K562 (cell line): ENCODE measurements at regions not wholly inside any gene's neighbourhood (a gene's known extent, or its start where the extent isn't known, plus 50 kb on each side); places are given as distances from the start of the nearest gene placed in this dataset.

Source experiments
- ARID2 ChIP-seq: fragments of 450-650 bp; IDR thresholded peaks from 2 replicates; pipeline ENCODE4 v1.6.1; 2017; ENCODE audit warnings: antibody characterized with exemption, mild to moderate bottlenecking
- FOS ChIP-seq: IDR thresholded peaks from 3 replicates; pipeline ENCODE4 v1.6.1; 2011; ENCODE audit not compliant: insufficient read length; ENCODE audit errors: extremely low read depth
- MIER1 ChIP-seq: fragments of 450-650 bp; IDR thresholded peaks from 2 replicates; pipeline ENCODE4 v1.6.1; 2016; ENCODE audit warnings: antibody characterized with exemption, mild to moderate bottlenecking, low read depth
- MITF ChIP-seq: IDR thresholded peaks from 2 replicates; pipeline ENCODE4 v1.6.1; 2014; ENCODE audit warnings: antibody characterized with exemption
- NCOA2 ChIP-seq, 2 experiments: fragments of 450-650 bp; IDR thresholded peaks; 2 replicates each; pipeline ENCODE4 v1.6.1; 2018; ENCODE audit warnings: mild to moderate bottlenecking in 2 of 2, moderate library complexity in 1 of 2; ENCODE audit not compliant: partially characterized antibody in 2 of 2
- NKRF ChIP-seq: fragments of 450-650 bp; IDR thresholded peaks from 2 replicates; pipeline ENCODE4 v1.6.1; 2016; ENCODE audit warnings: borderline replicate concordance
- PATZ1 ChIP-seq: fragments of 250-450 bp; sonication (Bioruptor Pico); IDR thresholded peaks from 2 replicates; pipeline ENCODE4 v1.5.0; 2020; ENCODE audit warnings: mild to moderate bottlenecking, borderline replicate concordance
- PTTG1 ChIP-seq: fragments of 450-650 bp; IDR thresholded peaks from 2 replicates; pipeline ENCODE4 v1.6.1; 2016; ENCODE audit warnings: low read depth, mild to moderate bottlenecking, missing genetic modification characterization, missing compliant biosample characterization
- SMARCA4 ChIP-seq: fragments of 450-650 bp; IDR thresholded peaks from 2 replicates; pipeline ENCODE4 v1.6.1; 2016
- TCF3 ChIP-seq: sonication (generic); formaldehyde crosslinking; IDR thresholded peaks from 2 replicates; pipeline ENCODE4 v1.4.0; 2020; ENCODE audit warnings: mild to moderate bottlenecking, missing genetic modification reagents
- TEAD4 ChIP-seq, 2 experiments: sonication (generic) in 1 of 2; formaldehyde crosslinking in 1 of 2; IDR thresholded peaks; 2 replicates each; pipeline versions ENCODE4 v1.6.1 to v1.8.0; 2012 to 2022; ENCODE audit warnings: borderline replicate concordance in 1 of 2, inconsistent platforms in 1 of 2, low read length in 1 of 2, mild to moderate bottlenecking in 1 of 2, missing genetic modification reagents in 1 of 2
- THRB ChIP-seq: fragments of 450-650 bp; formaldehyde crosslinking; conservative IDR thresholded peaks from 2 replicates; pipeline ENCODE4 v1.4.0; 2022; ENCODE audit warnings: mild to moderate bottlenecking, missing genetic modification characterization
- USF1 ChIP-seq: sonication (generic); formaldehyde crosslinking; IDR thresholded peaks from 2 replicates; pipeline ENCODE4 v1.9.0; 2022; ENCODE audit warnings: mild to moderate bottlenecking, missing genetic modification reagents
- ZHX1 ChIP-seq: fragments of 150-350 bp; conservative IDR thresholded peaks from 2 replicates; pipeline ENCODE4 v1.6.1; 2014; ENCODE audit warnings: low read length
- ZNF639 ChIP-seq, 2 experiments: fragments of 200-800 bp in 1 of 2; sonication (Bioruptor generic) in 1 of 2; sonication (generic) in 1 of 2; formaldehyde crosslinking in 1 of 2; IDR thresholded peaks in 1 of 2; conservative IDR thresholded peaks in 1 of 2; 2 replicates each; pipeline versions ENCODE4 v1.5.0 to v1.6.1; 2016 to 2020; ENCODE audit warnings: missing compliant biosample characterization in 1 of 2, missing genetic modification characterization in 1 of 2, missing genetic modification reagents in 1 of 2

GRCh38 chr7:135803143-135803542 lies 54.5 kb upstream of the FAM180A start (continued):
- TF ChIP-seq ZHX1 (no peak), MIER1 (peak; percentile 4; the same call in 1 of the 2 replicates), NCOA2 (IDR thresholded peaks at IDR 0.05; ENCODE audit: partially characterized antibody in 2 of 2) (no peak), TEAD4 (IDR thresholded peaks at IDR 0.05; ENCODE audit: low read length) (0 out of 2 replicates have a peak, but pooled peaks have one; percentile 12), TEAD4 (CRISPR knock-in tag; IDR thresholded peaks at IDR 0.05; ENCODE audit: borderline replicate concordance) (no peak), FOS (no peak), USF1 (no peak), MITF (peak; percentile 78; the same call in 1 of the 2 replicates), ARID2 (no peak), PATZ1 (no peak), NKRF (no peak), SMARCA4 (no peak), PTTG1 (no peak), TCF3 (no peak), THRB (CRISPR knock-in tag) (no peak), ZNF639 (CRISPR knock-in tag; conservative IDR thresholded peaks at IDR 0.05 in 1 of 2, IDR thresholded peaks at IDR 0.05 in 1 of 2) (no peak)
